ENCODE measurements at regions not wholly inside any gene's neighbourhood (a gene's known extent, or its start where the extent isn't known, plus 50 kb on each side); places are given as distances from the start of the nearest gene placed in this dataset.

GRCh38 chr7:124089621-124090020 lies 56.8 kb upstream of the TMEM229A start:
- TF ChIP-seq CTCF (IDR thresholded peaks at IDR 0.05) = no peak
- TF ChIP-seq CHD2 (IDR thresholded peaks at IDR 0.05; ENCODE audit: low read length, partially characterized antibody) = no peak
- no peak for TF ChIP-seq PBX3 (IDR thresholded peaks at IDR 0.05)
- no peak for TF ChIP-seq RNF2 (IDR thresholded peaks at IDR 0.05; ENCODE audit: borderline replicate concordance, low read depth)
- TF ChIP-seq MAX (IDR thresholded peaks at IDR 0.05) = no peak
- TF ChIP-seq USF2 (IDR thresholded peaks at IDR 0.05) = no peak
- TF ChIP-seq MYC (IDR thresholded peaks at IDR 0.05; ENCODE audit: borderline replicate concordance, low read length) = no peak
- no peak for TF ChIP-seq SMC3 (IDR thresholded peaks at IDR 0.05)
- no peak for TF ChIP-seq REST (IDR thresholded peaks at IDR 0.05)
- TF ChIP-seq JUN (IDR thresholded peaks at IDR 0.05) = no peak
- TF ChIP-seq NR3C1 (IDR thresholded peaks at IDR 0.05) = no peak
- no peak for TF ChIP-seq RCOR1 (IDR thresholded peaks at IDR 0.05; ENCODE audit: low read depth, low read length)
- TF ChIP-seq POLR2A (IDR thresholded peaks at IDR 0.05; ENCODE audit: low read length) = no peak
- TF ChIP-seq RAD21 (conservative IDR thresholded peaks at IDR 0.05 in 1 of 2, IDR thresholded peaks at IDR 0.05 in 1 of 2) = no peak

Measured in A549 (cell line).